Vagina (tissue), 2 donors: ENCODE measurements at regions not wholly inside any gene's neighbourhood (a gene's known extent, or its start where the extent isn't known, plus 50 kb on each side); places are given as distances from the start of the nearest gene placed in this dataset.

ENCODE experiments used
- DNase-seq, 2 donors: peaks; one replicate each; pipeline ENCODE4 v3.0.0-alpha.2; 2017; ENCODE audit errors: extremely low spot score in 2 of 2
- H3K27ac ChIP-seq: fragments of 200-600 bp; sonication (generic); one replicate; pipeline ENCODE4 v1.5.1; 2019
- H3K27me3 ChIP-seq: fragments of 200-600 bp; sonication (generic); one replicate; pipeline ENCODE4 v1.5.1; 2019
- H3K36me3 ChIP-seq, 2 donors: fragments of 200-600 bp; sonication (generic); one replicate each; pipeline ENCODE4 v1.5.1; 2017 to 2019
- H3K4me1 ChIP-seq: fragments of 200-600 bp; sonication (generic); one replicate; pipeline ENCODE4 v1.5.1; 2019
- H3K4me3 ChIP-seq, 2 donors: fragments of 200-600 bp; sonication (generic); 1 replicate in 1 of 2; 2 replicates in 1 of 2; pipeline ENCODE4 v1.5.1; 2016 to 2019
- H3K9me3 ChIP-seq: fragments of 200-600 bp; sonication (generic); one replicate; pipeline ENCODE4 v1.5.1; 2019
- CTCF ChIP-seq, 3 experiments: fragments of 450-650 bp in 2 of 3; fragments of 200-600 bp in 1 of 3; sonication (generic) in 1 of 3; IDR thresholded peaks; one replicate each; pipeline ENCODE4 v1.5.1; 2017 to 2019; ENCODE audit warnings: antibody characterized with exemption in 3 of 3, mild to moderate bottlenecking in 2 of 3, moderate library complexity in 2 of 3
- POLR2A ChIP-seq, 2 donors: fragments of 450-650 bp; IDR thresholded peaks; one replicate each; pipeline ENCODE4 v1.6.1; 2017; ENCODE audit warnings: antibody characterized with exemption in 2 of 2, mild to moderate bottlenecking in 2 of 2, moderate library complexity in 2 of 2
- POLR2AphosphoS5 ChIP-seq, 2 donors: sonication (generic); formaldehyde crosslinking; IDR thresholded peaks; one replicate each; pipeline ENCODE4 v1.9.0; 2017; ENCODE audit warnings: antibody characterized with exemption in 2 of 2, mild to moderate bottlenecking in 2 of 2, low read depth in 1 of 2; ENCODE audit not compliant: insufficient read depth in 1 of 2
- intact Hi-C: fragments of 100-400 bp; cut with DNase I; formaldehyde crosslinking; loops from one replicate; pipeline ENCODE4 v1.15.1; 2023

- Histone ChIP-seq H3K9me3 (no peaks in the 10 kb centered on the region), H3K27me3 (no peaks in the 10 kb centered on the region), H3K4me1 (no peaks in the 10 kb centered on the region), H3K4me3 (no peak overlapping the region), H3K36me3 (no peaks in the 10 kb centered on the region), H3K27ac (no peak overlapping the region)
- no peak for DNase-seq
- intact Hi-C loops: loop anchor here (10.0 kb wide), 1 partner anchor 91 kb away; no protein-coding TSS in a partner anchor
- TF ChIP-seq CTCF (IDR thresholded peaks at IDR 0.05): no peak
- TF ChIP-seq POLR2A (IDR thresholded peaks at IDR 0.05): no peak
- no peak for TF ChIP-seq POLR2AphosphoS5 (IDR thresholded peaks at IDR 0.05; ENCODE audit: insufficient read depth in 1 of 2, low read depth in 1 of 2)
These were observed 175.9 kb upstream of the KCND3 start for GRCh38 chr1:112165375-112165774.

GRCh38 chr1:112169517-112169916, 180.0 kb upstream of the KCND3 start:
- H3K36me3 ChIP-seq: no peaks in the 10 kb centered on the region
- TF ChIP-seq CTCF (IDR thresholded peaks at IDR 0.05): no peak
- no peak for TF ChIP-seq POLR2AphosphoS5 (IDR thresholded peaks at IDR 0.05; ENCODE audit: insufficient read depth in 1 of 2, low read depth in 1 of 2)
- TF ChIP-seq POLR2A (IDR thresholded peaks at IDR 0.05): no peak

GRCh38 chr1:112172294-112172882, 182.9 kb upstream of the KCND3 start:
- no peak for DNase-seq
- intact Hi-C loops: no loop called here
- Histone ChIP-seq H3K36me3 (no peaks in the 10 kb centered on the region), H3K4me1 (no peaks in the 10 kb centered on the region), H3K4me3 (no peak overlapping the region), H3K9me3 (no peaks in the 10 kb centered on the region), H3K27ac (no peak overlapping the region), H3K27me3 (no peaks in the 10 kb centered on the region)
- TF ChIP-seq POLR2AphosphoS5 (IDR thresholded peaks at IDR 0.05; ENCODE audit: insufficient read depth in 1 of 2, low read depth in 1 of 2) (no peak), CTCF (IDR thresholded peaks at IDR 0.05) (no peak), POLR2A (IDR thresholded peaks at IDR 0.05) (no peak)

More at GRCh38 chr1:112169517-112169916, 180.0 kb upstream of the KCND3 start:
- no peaks in the 10 kb centered on the region for H3K27me3 ChIP-seq
- intact Hi-C loops: loop anchor here (10.0 kb wide), 1 partner anchor 95 kb away; no protein-coding TSS in a partner anchor
- no peak overlapping the region for H3K27ac ChIP-seq
- DNase-seq: no peak
- H3K4me3 ChIP-seq: no peak overlapping the region
- no peaks in the 10 kb centered on the region for H3K4me1 ChIP-seq
- no peaks in the 10 kb centered on the region for H3K9me3 ChIP-seq

- no peak overlapping the region for H3K27ac ChIP-seq
- H3K4me1 ChIP-seq: no peaks in the 10 kb centered on the region
- no peak for TF ChIP-seq POLR2AphosphoS5 (IDR thresholded peaks at IDR 0.05; ENCODE audit: insufficient read depth in 1 of 2, low read depth in 1 of 2)
- H3K36me3 ChIP-seq: no peaks in the 10 kb centered on the region
- no peaks in the 10 kb centered on the region for H3K27me3 ChIP-seq
- intact Hi-C loops: no loop called here
- no peak for DNase-seq
- H3K4me3 ChIP-seq: no peak overlapping the region
- H3K9me3 ChIP-seq: no peaks in the 10 kb centered on the region
These were observed 187.8 kb upstream of the KCND3 start for GRCh38 chr1:112177314-112177713.

- no peak for DNase-seq
These were observed 199.1 kb upstream of the KCND3 start for GRCh38 chr1:112188611-112189010.

GRCh38 chr1:112196008-112196588, 199.9 kb upstream of the CTTNBP2NL start:
- TF ChIP-seq POLR2AphosphoS5 (IDR thresholded peaks at IDR 0.05; ENCODE audit: insufficient read depth in 1 of 2, low read depth in 1 of 2): no peak
- TF ChIP-seq POLR2A (IDR thresholded peaks at IDR 0.05): no peak
- TF ChIP-seq CTCF (IDR thresholded peaks at IDR 0.05): no peak
- Histone ChIP-seq H3K4me3 (no peak overlapping the region), H3K36me3 (no peaks in the 10 kb centered on the region), H3K9me3 (no peaks in the 10 kb centered on the region), H3K27ac (no peak overlapping the region), H3K4me1 (no peaks in the 10 kb centered on the region), H3K27me3 (no peaks in the 10 kb centered on the region)
- intact Hi-C loops: no loop called here
- no peak for DNase-seq

More at GRCh38 chr1:112188611-112189010, 199.1 kb upstream of the KCND3 start:
- no peaks in the 10 kb centered on the region for H3K27me3 ChIP-seq
- no peak overlapping the region for H3K27ac ChIP-seq
- TF ChIP-seq POLR2A (IDR thresholded peaks at IDR 0.05): no peak
- no peak for TF ChIP-seq POLR2AphosphoS5 (IDR thresholded peaks at IDR 0.05; ENCODE audit: insufficient read depth in 1 of 2, low read depth in 1 of 2)
- H3K9me3 ChIP-seq: no peaks in the 10 kb centered on the region
- no peak overlapping the region for H3K4me3 ChIP-seq
- intact Hi-C loops: no loop called here
- H3K36me3 ChIP-seq: no peaks in the 10 kb centered on the region
- H3K4me1 ChIP-seq: no peaks in the 10 kb centered on the region
